ENCODE measurements at regions not wholly inside any gene's neighbourhood (a gene's known extent, or its start where the extent isn't known, plus 50 kb on each side); places are given as distances from the start of the nearest gene placed in this dataset.

GRCh38 chr13:46994492-46994891, 97.6 kb upstream of the HTR2A start:
- BruUV-seq (replicated peaks) = no TSS peak
- Histone ChIP-seq H3K9ac (ENCODE audit: insufficient read depth, low read depth, low read length) (no peak overlapping the region), H4K20me1 (ENCODE audit: insufficient read depth, low read length) (no peaks in the 10 kb centered on the region), H3K4me2 (ENCODE audit: low read depth, low read length) (no peak overlapping the region), H2AFZ (ENCODE audit: low read length) (no peak overlapping the region), H3K79me2 (ENCODE audit: insufficient read depth, low read length) (no peaks in the 10 kb centered on the region), H3K9me3 (ENCODE audit: low read length) (no peaks in the 10 kb centered on the region), H3K27me3 (ENCODE audit: control insufficient read depth in 1 of 2, insufficient read depth in 2 of 2, low read length in 2 of 2) (0 out of 5 replicates have a peak, but pooled peaks cover 0 to 1% of the 10 kb centered on the region in 2 experiments), H3K36me3 (replicated peaks in 1 of 2; ENCODE audit: control insufficient read depth in 1 of 2, insufficient read depth in 2 of 2, low read length in 2 of 2) (no peaks in the 10 kb centered on the region), H3K27ac (ENCODE audit: extremely low read length, insufficient read depth, low read length) (no peak overlapping the region), H3K4me3 (replicated peaks in 1 of 3; ENCODE audit: insufficient read depth in 1 of 3, low read depth in 2 of 3, low read length in 3 of 3) (no peak overlapping the region), H3K4me1 (ENCODE audit: insufficient read depth, low read length) (no peaks in the 10 kb centered on the region)
- in situ Hi-C loops (cut with HindIII; ENCODE audit: extremely low pct_ligation_motif_present, low pct_unique_long_range_greater_than_20kb) = no loop called here
- intact Hi-C loops (cut with micrococcal nuclease; ENCODE audit: unreplicated experiment) = no loop called here
- FAIRE-seq (no peak), ATAC-seq (no peak), DNase-seq (ENCODE audit: low spot score) (no peak)
- no peak for TF ChIP-seq ZNF576 (CRISPR knock-in tag; IDR thresholded peaks at IDR 0.05)
- no peak for TF ChIP-seq ZNF7 (CRISPR knock-in tag; IDR thresholded peaks at IDR 0.05)
- TF ChIP-seq ZNF639 (CRISPR knock-in tag; conservative IDR thresholded peaks at IDR 0.05) = no peak
- TF ChIP-seq ZNF430 (CRISPR knock-in tag; IDR thresholded peaks at IDR 0.05) = no peak
- TF ChIP-seq ZBTB8A (CRISPR knock-in tag; IDR thresholded peaks at IDR 0.05; ENCODE audit: borderline replicate concordance, low read depth) = no peak
- TF ChIP-seq ZFP36L1 (CRISPR knock-in tag; IDR thresholded peaks at IDR 0.05) = no peak
- TF ChIP-seq SRSF4 (IDR thresholded peaks at IDR 0.05; ENCODE audit: low read depth, low read length, poor library complexity, severe bottlenecking) = no peak
- TF ChIP-seq ZNF784 (CRISPR knock-in tag; IDR thresholded peaks at IDR 0.05; ENCODE audit: borderline replicate concordance) = no peak
- no peak for TF ChIP-seq IRF9 (CRISPR knock-in tag; IDR thresholded peaks at IDR 0.05; ENCODE audit: borderline replicate concordance)
- TF ChIP-seq GPBP1L1 (CRISPR knock-in tag; IDR thresholded peaks at IDR 0.05) = no peak
- no peak for TF ChIP-seq ATF4 (CRISPR knock-in tag; IDR thresholded peaks at IDR 0.05)
- TF ChIP-seq DZIP1 (CRISPR knock-in tag; IDR thresholded peaks at IDR 0.05) = no peak
- no peak for TF ChIP-seq ZSCAN25 (CRISPR knock-in tag; IDR thresholded peaks at IDR 0.05)
- CTCF ChIA-PET (ENCODE audit: low intra/inter-chr PET ratio, low total read pairs) = no interaction called here
- WGBS (ENCODE audit: low lambda C conversion rate) = 14% methylated on average over 5 of the region's 7 CpGs
- POLR2A ChIA-PET = no interaction called here

All from HepG2 (cell line).